GM21390 (cell line): ENCODE measurements at regions not wholly inside any gene's neighbourhood (a gene's known extent, or its start where the extent isn't known, plus 50 kb on each side); places are given as distances from the start of the nearest gene placed in this dataset.
"Not testable (repeated sequence)": the region's sequence is repeated elsewhere in the genome, so short reads cannot be mapped to it uniquely, and the experiment has no call there.

Experiments used
- ATAC-seq: cut with Tn5 transposase; IDR thresholded peaks from one replicate; pipeline ENCODE4 v1.9.1; 2021; ENCODE audit not compliant: unreplicated experiment

- ATAC-seq: no peak
Measured at GRCh38 chr2:192675681-192676080, 480.9 kb upstream of the TMEFF2 start.

- no peak for ATAC-seq
Measured at GRCh38 chr2:192669505-192670091, 474.9 kb upstream of the TMEFF2 start.

- not testable (repeated sequence) for ATAC-seq
Measured at GRCh38 chr2:192660555-192660954, 465.8 kb upstream of the TMEFF2 start.

GRCh38 chr2:192657362-192657761, 462.6 kb upstream of the TMEFF2 start:
- no peak for ATAC-seq

GRCh38 chr2:192655916-192656315, 461.2 kb upstream of the TMEFF2 start:
- no peak for ATAC-seq

GRCh38 chr2:192645811-192646598, 451.3 kb upstream of the TMEFF2 start:
- ATAC-seq: no peak

GRCh38 chr2:192634557-192634956, 439.8 kb upstream of the TMEFF2 start:
- ATAC-seq: no peak

- no peak for ATAC-seq
Measured at GRCh38 chr2:192628017-192628416, 433.3 kb upstream of the TMEFF2 start.

GRCh38 chr2:192615105-192615504, 420.4 kb upstream of the TMEFF2 start:
- no peak for ATAC-seq

- ATAC-seq: no peak
Measured at GRCh38 chr2:192604295-192604694, 409.6 kb upstream of the TMEFF2 start.

- ATAC-seq: not testable (repeated sequence)
Measured at GRCh38 chr2:192598649-192599048, 403.9 kb upstream of the TMEFF2 start.

- ATAC-seq: no peak
Measured at GRCh38 chr2:192593561-192593960, 398.8 kb upstream of the TMEFF2 start.

GRCh38 chr2:192591617-192592016, 396.9 kb upstream of the TMEFF2 start:
- no peak for ATAC-seq

GRCh38 chr2:192585418-192585817, 390.7 kb upstream of the TMEFF2 start:
- ATAC-seq: no peak

GRCh38 chr2:192584976-192585375, 390.2 kb upstream of the TMEFF2 start:
- ATAC-seq: no peak

- ATAC-seq: no peak
Measured at GRCh38 chr2:192579965-192580700, 385.4 kb upstream of the TMEFF2 start.

GRCh38 chr2:192578780-192579179, 384.0 kb upstream of the TMEFF2 start:
- no peak for ATAC-seq

- no peak for ATAC-seq
Measured at GRCh38 chr2:192577706-192578105, 383.0 kb upstream of the TMEFF2 start.

- ATAC-seq: no peak
Measured at GRCh38 chr2:192574552-192574951, 379.8 kb upstream of the TMEFF2 start.

- ATAC-seq: no peak
Measured at GRCh38 chr2:192571636-192572035, 376.9 kb upstream of the TMEFF2 start.

GRCh38 chr2:192570788-192571187, 376.1 kb upstream of the TMEFF2 start:
- no peak for ATAC-seq

- no peak for ATAC-seq
Measured at GRCh38 chr2:192566863-192567262, 372.1 kb upstream of the TMEFF2 start.
